A549 (cell line): ENCODE measurements at regions not wholly inside any gene's neighbourhood (a gene's known extent, or its start where the extent isn't known, plus 50 kb on each side); places are given as distances from the start of the nearest gene placed in this dataset.

ENCODE experiments used
- CEBPB ChIP-seq, 2 experiments: fragments of >200 bp in 1 of 2; sonication (Bioruptor Twin) in 1 of 2; formaldehyde crosslinking in 1 of 2; IDR thresholded peaks; 2 replicates each; pipeline ENCODE4 v1.6.1; 2012 to 2016
- CHD4 ChIP-seq: fragments of 200-600 bp; sonication (generic); IDR thresholded peaks from 2 replicates; pipeline ENCODE4 v1.6.1; 2016; ENCODE audit warnings: antibody characterized with exemption, mild to moderate bottlenecking, borderline replicate concordance
- ELK1 ChIP-seq: fragments of 150-350 bp; IDR thresholded peaks from 2 replicates; pipeline ENCODE4 v1.6.1; 2014; ENCODE audit warnings: low read depth, mild to moderate bottlenecking, low read length
- EP300 ChIP-seq, 2 experiments: fragments of >200 bp; sonication (Bioruptor Twin); formaldehyde crosslinking; IDR thresholded peaks; 2 replicates in 1 of 2; 3 replicates in 1 of 2; pipeline ENCODE4 v1.6.1; 2016 to 2017
- FOXS1 ChIP-seq: fragments of 250-450 bp; sonication (Bioruptor Pico); IDR thresholded peaks from 2 replicates; pipeline ENCODE4 v1.5.0; 2020; ENCODE audit warnings: mild to moderate bottlenecking, moderate library complexity
- KDM1A ChIP-seq: fragments of 200-600 bp; sonication (generic); IDR thresholded peaks from 2 replicates; pipeline ENCODE4 v1.6.1; 2016; ENCODE audit warnings: low read depth, mild to moderate bottlenecking
- NPAS2 ChIP-seq: fragments of 250-450 bp; sonication (Bioruptor Pico); IDR thresholded peaks from 2 replicates; pipeline ENCODE4 v1.8.0; 2022; ENCODE audit warnings: mild to moderate bottlenecking, moderate library complexity, borderline replicate concordance
- POLR2A ChIP-seq: IDR thresholded peaks from 2 replicates; pipeline ENCODE4 v1.6.1; 2012; ENCODE audit warnings: mild to moderate bottlenecking, low read length
- RNF2 ChIP-seq: fragments of 200-600 bp; sonication (generic); IDR thresholded peaks from 2 replicates; pipeline ENCODE4 v1.6.1; 2016; ENCODE audit warnings: low read depth, mild to moderate bottlenecking, antibody characterized with exemption, moderate library complexity, borderline replicate concordance
- TF ChIP-seq, protein P1 (sequence below): fragments of >200 bp; sonication (Bioruptor Twin); formaldehyde crosslinking; IDR thresholded peaks from 3 replicates; pipeline ENCODE4 v1.5.1; 2016
- TF ChIP-seq, protein P2 (sequence below): fragments of 450-650 bp; IDR thresholded peaks from 2 replicates; pipeline ENCODE4 v1.6.1; 2014; ENCODE audit warnings: antibody characterized with exemption
- TF ChIP-seq, protein P3 (sequence below): IDR thresholded peaks from 2 replicates; pipeline ENCODE4 v1.6.1; 2012

GRCh38 chr13:60754211-60755090 lies 357.4 kb downstream of the TDRD3 start:
- no peak for TF ChIP-seq POLR2A
- no peak for TF ChIP-seq FOXS1
- TF ChIP-seq, protein P1, sequence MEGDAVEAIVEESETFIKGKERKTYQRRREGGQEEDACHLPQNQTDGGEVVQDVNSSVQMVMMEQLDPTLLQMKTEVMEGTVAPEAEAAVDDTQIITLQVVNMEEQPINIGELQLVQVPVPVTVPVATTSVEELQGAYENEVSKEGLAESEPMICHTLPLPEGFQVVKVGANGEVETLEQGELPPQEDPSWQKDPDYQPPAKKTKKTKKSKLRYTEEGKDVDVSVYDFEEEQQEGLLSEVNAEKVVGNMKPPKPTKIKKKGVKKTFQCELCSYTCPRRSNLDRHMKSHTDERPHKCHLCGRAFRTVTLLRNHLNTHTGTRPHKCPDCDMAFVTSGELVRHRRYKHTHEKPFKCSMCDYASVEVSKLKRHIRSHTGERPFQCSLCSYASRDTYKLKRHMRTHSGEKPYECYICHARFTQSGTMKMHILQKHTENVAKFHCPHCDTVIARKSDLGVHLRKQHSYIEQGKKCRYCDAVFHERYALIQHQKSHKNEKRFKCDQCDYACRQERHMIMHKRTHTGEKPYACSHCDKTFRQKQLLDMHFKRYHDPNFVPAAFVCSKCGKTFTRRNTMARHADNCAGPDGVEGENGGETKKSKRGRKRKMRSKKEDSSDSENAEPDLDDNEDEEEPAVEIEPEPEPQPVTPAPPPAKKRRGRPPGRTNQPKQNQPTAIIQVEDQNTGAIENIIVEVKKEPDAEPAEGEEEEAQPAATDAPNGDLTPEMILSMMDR = no peak
- no peak for TF ChIP-seq EP300 (IDR thresholded peaks at IDR 0.05)
- TF ChIP-seq CEBPB (IDR thresholded peaks at IDR 0.05) = no peak
- no peak for TF ChIP-seq ELK1
- no peak for TF ChIP-seq KDM1A
- no peak for TF ChIP-seq NPAS2 (CRISPR knock-in tag)
- TF ChIP-seq, protein P2, sequence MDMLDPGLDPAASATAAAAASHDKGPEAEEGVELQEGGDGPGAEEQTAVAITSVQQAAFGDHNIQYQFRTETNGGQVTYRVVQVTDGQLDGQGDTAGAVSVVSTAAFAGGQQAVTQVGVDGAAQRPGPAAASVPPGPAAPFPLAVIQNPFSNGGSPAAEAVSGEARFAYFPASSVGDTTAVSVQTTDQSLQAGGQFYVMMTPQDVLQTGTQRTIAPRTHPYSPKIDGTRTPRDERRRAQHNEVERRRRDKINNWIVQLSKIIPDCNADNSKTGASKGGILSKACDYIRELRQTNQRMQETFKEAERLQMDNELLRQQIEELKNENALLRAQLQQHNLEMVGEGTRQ = no peak
- no peak for TF ChIP-seq RNF2
- TF ChIP-seq, protein P3, sequence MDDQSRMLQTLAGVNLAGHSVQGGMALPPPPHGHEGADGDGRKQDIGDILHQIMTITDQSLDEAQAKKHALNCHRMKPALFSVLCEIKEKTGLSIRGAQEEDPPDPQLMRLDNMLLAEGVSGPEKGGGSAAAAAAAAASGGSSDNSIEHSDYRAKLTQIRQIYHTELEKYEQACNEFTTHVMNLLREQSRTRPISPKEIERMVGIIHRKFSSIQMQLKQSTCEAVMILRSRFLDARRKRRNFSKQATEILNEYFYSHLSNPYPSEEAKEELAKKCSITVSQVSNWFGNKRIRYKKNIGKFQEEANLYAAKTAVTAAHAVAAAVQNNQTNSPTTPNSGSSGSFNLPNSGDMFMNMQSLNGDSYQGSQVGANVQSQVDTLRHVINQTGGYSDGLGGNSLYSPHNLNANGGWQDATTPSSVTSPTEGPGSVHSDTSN = no peak
- no peak for TF ChIP-seq CHD4
